22Rv1 (cell line): ENCODE measurements at regions not wholly inside any gene's neighbourhood (a gene's known extent, or its start where the extent isn't known, plus 50 kb on each side); places are given as distances from the start of the nearest gene placed in this dataset.

ENCODE experiments used
- ZFX ChIP-seq: fragments of 450-650 bp; IDR thresholded peaks from 2 replicates; pipeline ENCODE4 v1.6.1; 2017; ENCODE audit warnings: antibody characterized with exemption, borderline replicate concordance
- TF ChIP-seq, protein P1 (sequence below): fragments of 450-650 bp; IDR thresholded peaks from 2 replicates; pipeline ENCODE4 v1.5.1; 2017; ENCODE audit warnings: mild to moderate bottlenecking

GRCh38 chr7:33837356-33837851 is 67.9 kb upstream of the BMPER start:
- TF ChIP-seq ZFX = no peak
- TF ChIP-seq, protein P1, sequence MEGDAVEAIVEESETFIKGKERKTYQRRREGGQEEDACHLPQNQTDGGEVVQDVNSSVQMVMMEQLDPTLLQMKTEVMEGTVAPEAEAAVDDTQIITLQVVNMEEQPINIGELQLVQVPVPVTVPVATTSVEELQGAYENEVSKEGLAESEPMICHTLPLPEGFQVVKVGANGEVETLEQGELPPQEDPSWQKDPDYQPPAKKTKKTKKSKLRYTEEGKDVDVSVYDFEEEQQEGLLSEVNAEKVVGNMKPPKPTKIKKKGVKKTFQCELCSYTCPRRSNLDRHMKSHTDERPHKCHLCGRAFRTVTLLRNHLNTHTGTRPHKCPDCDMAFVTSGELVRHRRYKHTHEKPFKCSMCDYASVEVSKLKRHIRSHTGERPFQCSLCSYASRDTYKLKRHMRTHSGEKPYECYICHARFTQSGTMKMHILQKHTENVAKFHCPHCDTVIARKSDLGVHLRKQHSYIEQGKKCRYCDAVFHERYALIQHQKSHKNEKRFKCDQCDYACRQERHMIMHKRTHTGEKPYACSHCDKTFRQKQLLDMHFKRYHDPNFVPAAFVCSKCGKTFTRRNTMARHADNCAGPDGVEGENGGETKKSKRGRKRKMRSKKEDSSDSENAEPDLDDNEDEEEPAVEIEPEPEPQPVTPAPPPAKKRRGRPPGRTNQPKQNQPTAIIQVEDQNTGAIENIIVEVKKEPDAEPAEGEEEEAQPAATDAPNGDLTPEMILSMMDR = no peak
